HCT116 (cell line): ENCODE measurements at regions not wholly inside any gene's neighbourhood (a gene's known extent, or its start where the extent isn't known, plus 50 kb on each side); places are given as distances from the start of the nearest gene placed in this dataset.

Source experiments
- ATAC-seq: fragments of 200-7000 bp; cut with Tn5 transposase; 2 replicates; pipeline ENCODE4 v1.9.1; 2020; ENCODE audit warnings: mild to moderate bottlenecking, moderate library complexity
- BruUV-seq: library from RNA; stranded (reverse); fragments of 400-500 nt; replicated peaks from 2 replicates; lab custom pipeline; 2021; lab: Mats Ljungman, UMichigan
- CTCF ChIA-PET: fragments of 300-600 bp; sonication (Branson Sonifier 250); formaldehyde crosslinking; loops from one replicate; lab custom pipeline; 2021; ENCODE audit warnings: antibody characterized with exemption; lab: Charles Lee
- POLR2A ChIA-PET: fragments of 300-600, 350-600 bp; sonication (Branson Sonifier 250); formaldehyde crosslinking; loops from one replicate; lab custom pipeline; 2021; ENCODE audit warnings: antibody characterized with exemption; lab: Charles Lee
- RAD21 ChIA-PET, 2 experiments: fragments of 300-600 bp; sonication (Branson Sonifier 250); formaldehyde crosslinking; loops; one replicate each; lab custom pipeline; 2023; ENCODE audit warnings: low total read pairs in 2 of 2; ENCODE audit not compliant: uncharacterized antibody in 2 of 2, unreplicated experiment in 2 of 2, low non-redundant PET in 1 of 2; lab: Charles Lee
- DNase-seq: peaks from one replicate; pipeline ENCODE4 v3.0.0-alpha.2; 2010; ENCODE audit warnings: low read depth, low spot score
- H2AFZ ChIP-seq: fragments of 200-600 bp; shearing (Covaris generic), sonication (generic); 2 replicates; pipeline ENCODE4 v1.6.1; 2017; ENCODE audit warnings: low read depth, mixed run types, mixed read lengths, antibody characterized with exemption, low read length; ENCODE audit not compliant: poor library complexity, severe bottlenecking
- H3K27ac ChIP-seq: 2 replicates; pipeline ENCODE4 v1.5.1; 2012; ENCODE audit warnings: low read depth, low read length
- H3K27me3 ChIP-seq: fragments of 200-600 bp; sonication (generic); 2 replicates; pipeline ENCODE4 v1.6.1; 2016; ENCODE audit warnings: mixed run types, low read length, mixed read lengths; ENCODE audit not compliant: insufficient read depth
- H3K36me3 ChIP-seq, 2 experiments: fragments of 200-500 bp in 1 of 2; fragments of 200-600 bp in 1 of 2; sonication (Bioruptor generic) in 1 of 2; sonication (generic) in 1 of 2; 2 replicates each; pipeline versions ENCODE4 v1.5.1 to v1.6.1; 2014 to 2016; ENCODE audit warnings: low read length in 2 of 2, inconsistent platforms in 1 of 2, mixed read lengths in 1 of 2, mixed run types in 1 of 2; ENCODE audit not compliant: insufficient read depth in 2 of 2, control insufficient read depth in 1 of 2
- H3K4me1 ChIP-seq, 2 experiments: fragments of 200-600 bp in 1 of 2; sonication (generic) in 1 of 2; 2 replicates each; pipeline versions ENCODE4 v1.5.1 to v1.6.1; 2012 to 2017; ENCODE audit warnings: low read length in 2 of 2, inconsistent platforms in 1 of 2, mild to moderate bottlenecking in 1 of 2, mixed read lengths in 1 of 2, mixed run types in 1 of 2, moderate library complexity in 1 of 2; ENCODE audit not compliant: insufficient read depth in 2 of 2, control insufficient read depth in 1 of 2
- H3K4me2 ChIP-seq: fragments of 200-600 bp; sonication (generic); 2 replicates; pipeline ENCODE4 v1.6.1; 2017; ENCODE audit warnings: mixed run types, low read length, mixed read lengths
- H3K4me3 ChIP-seq, 2 experiments: fragments of 200-600 bp in 1 of 2; sonication (generic) in 1 of 2; replicated peaks in 1 of 2; 2 replicates each; pipeline ENCODE4 v1.5.1; 2011 to 2016; ENCODE audit warnings: low read length in 2 of 2, control low read depth in 1 of 2, low read depth in 1 of 2, mild to moderate bottlenecking in 1 of 2, mixed read lengths in 1 of 2, mixed run types in 1 of 2
- H3K79me2 ChIP-seq: fragments of 200-600 bp; sonication (generic); 2 replicates; pipeline ENCODE4 v1.6.1; 2017; ENCODE audit warnings: mild to moderate bottlenecking, mixed run types, low read length, moderate library complexity, mixed read lengths; ENCODE audit not compliant: insufficient read depth
- H3K9ac ChIP-seq: fragments of 200-600 bp; sonication (generic); 2 replicates; pipeline ENCODE4 v1.6.1; 2016; ENCODE audit warnings: low read length, mixed read lengths
- H3K9me2 ChIP-seq: fragments of 200-600 bp; sonication (generic), shearing (Covaris generic); 2 replicates; pipeline ENCODE4 v1.6.1; 2017; ENCODE audit warnings: mixed run types, mild to moderate bottlenecking, moderate library complexity; ENCODE audit not compliant: insufficient read depth
- H3K9me3 ChIP-seq, 2 experiments: fragments of 200-500 bp in 1 of 2; fragments of 200-600 bp in 1 of 2; sonication (Bioruptor generic) in 1 of 2; sonication (generic) in 1 of 2; 2 replicates each; pipeline ENCODE4 v1.6.1; 2014 to 2017; ENCODE audit warnings: low read length in 2 of 2, mixed read lengths in 2 of 2, inconsistent platforms in 1 of 2, low read depth in 1 of 2, mild to moderate bottlenecking in 1 of 2, mixed run types in 1 of 2, moderate library complexity in 1 of 2; ENCODE audit not compliant: control insufficient read depth in 1 of 2, insufficient read depth in 1 of 2
- H4K20me1 ChIP-seq: fragments of 200-600 bp; sonication (generic), shearing (Covaris generic); 2 replicates; pipeline ENCODE4 v1.6.1; 2017; ENCODE audit warnings: mixed run types, mild to moderate bottlenecking, moderate library complexity; ENCODE audit not compliant: insufficient read depth
- CEBPB ChIP-seq: IDR thresholded peaks from 2 replicates; pipeline ENCODE4 v1.6.1; 2012; ENCODE audit warnings: low read depth
- ELF1 ChIP-seq: IDR thresholded peaks from 2 replicates; pipeline ENCODE4 v1.6.1; 2012; ENCODE audit warnings: low read depth, borderline replicate concordance
- EZH2 ChIP-seq: fragments of 200-600 bp; sonication (generic); IDR thresholded peaks from 2 replicates; pipeline ENCODE4 v1.6.1; 2017; ENCODE audit warnings: antibody characterized with exemption, mixed run types
- EZH2phosphoT487 ChIP-seq: fragments of 200-600 bp; IDR thresholded peaks from 2 replicates; pipeline ENCODE4 v1.6.1; 2018; ENCODE audit warnings: antibody characterized with exemption, borderline replicate concordance
- FOSL1 ChIP-seq: IDR thresholded peaks from 2 replicates; pipeline ENCODE4 v1.6.1; 2012; ENCODE audit warnings: low read depth
- JUND ChIP-seq: IDR thresholded peaks from 2 replicates; pipeline ENCODE4 v1.6.1; 2012
- POLR2A ChIP-seq: IDR thresholded peaks from 2 replicates; pipeline ENCODE4 v1.7.0; 2011; ENCODE audit warnings: borderline replicate concordance; ENCODE audit not compliant: insufficient read depth, insufficient read length; ENCODE audit errors: extremely low read depth
- POLR2AphosphoS5 ChIP-seq: IDR thresholded peaks from 2 replicates; pipeline ENCODE4 v1.6.1; 2011; ENCODE audit warnings: mild to moderate bottlenecking, low read depth, low read length, moderate library complexity
- RAD21 ChIP-seq: IDR thresholded peaks from 2 replicates; pipeline ENCODE4 v1.6.1; 2012; ENCODE audit warnings: low read depth, mild to moderate bottlenecking
- SIN3A ChIP-seq: IDR thresholded peaks from 2 replicates; pipeline ENCODE4 v1.6.1; 2012; ENCODE audit warnings: low read depth
- SP1 ChIP-seq: IDR thresholded peaks from 2 replicates; pipeline ENCODE4 v1.6.1; 2012; ENCODE audit warnings: low read depth
- SRF ChIP-seq: IDR thresholded peaks from 2 replicates; pipeline ENCODE4 v1.6.1; 2012; ENCODE audit warnings: low read depth
- YY1 ChIP-seq: IDR thresholded peaks from 2 replicates; pipeline ENCODE4 v1.6.1; 2011; ENCODE audit warnings: low read length, low read depth, moderate library complexity, mild to moderate bottlenecking; ENCODE audit not compliant: insufficient replicate concordance; ENCODE audit errors: extremely low read depth
- ZBTB33 ChIP-seq: IDR thresholded peaks from 2 replicates; pipeline ENCODE4 v1.6.1; 2011; ENCODE audit warnings: mild to moderate bottlenecking, low read length, moderate library complexity; ENCODE audit not compliant: insufficient replicate concordance; ENCODE audit errors: extremely low read depth
- ZFX ChIP-seq: fragments of 450-650 bp; IDR thresholded peaks from 2 replicates; pipeline ENCODE4 v1.6.1; 2017
- ZNF274 ChIP-seq: fragments of 200-500 bp; sonication (Bioruptor generic); IDR thresholded peaks from 2 replicates; pipeline ENCODE4 v1.6.1; 2014; ENCODE audit warnings: mild to moderate bottlenecking, low read depth, low read length, inconsistent platforms
- intact Hi-C: fragments of 100-400 bp; cut with micrococcal nuclease; formaldehyde crosslinking; loops from 2 replicates; pipeline ENCODE4 v1.10.0; 2022

- Histone ChIP-seq H3K36me3 (no peaks in the 10 kb centered on the region), H3K9ac (no peak overlapping the region), H3K4me1 (no peaks in the 10 kb centered on the region), H3K27me3 (peaks cover 18% of the 10 kb centered on the region), H3K4me2 (no peak overlapping the region), H3K9me2 (no peaks in the 10 kb centered on the region), H4K20me1 (no peaks in the 10 kb centered on the region), H3K4me3 (no peak overlapping the region), H3K9me3 (no peaks in the 10 kb centered on the region), H3K79me2 (no peaks in the 10 kb centered on the region), H3K27ac (no peak overlapping the region), H2AFZ (no peak overlapping the region)
- RAD21 ChIA-PET: no interaction called here
- DNase-seq (no peak), ATAC-seq (no peak)
- BruUV-seq: no TSS peak
- POLR2A ChIA-PET: no interaction called here
- TF ChIP-seq POLR2AphosphoS5 (no peak), CEBPB (no peak), ELF1 (no peak), SIN3A (no peak), RAD21 (no peak), POLR2A (no peak), ZNF274 (no peak), SRF (no peak)
- intact Hi-C loops: no loop called here
- CTCF ChIA-PET: no interaction called here
Measured at GRCh38 chr4:81546777-81547176, 75.1 kb upstream of the RASGEF1B start.

GRCh38 chr4:81541161-81541945 is 69.6 kb upstream of the RASGEF1B start:
- POLR2A ChIA-PET: no interaction called here
- TF ChIP-seq EZH2phosphoT487: no peak
- no peak for TF ChIP-seq POLR2A
- no peak for TF ChIP-seq JUND
- TF ChIP-seq YY1: no peak
- no peak for TF ChIP-seq SP1
- TF ChIP-seq ZBTB33: no peak
- TF ChIP-seq POLR2AphosphoS5: no peak
- no peak for TF ChIP-seq FOSL1
- no peak for TF ChIP-seq EZH2
- TF ChIP-seq ZFX: no peak
- no peak for TF ChIP-seq RAD21
- TF ChIP-seq SRF: no peak
- TF ChIP-seq, all 23 proteins: peak for 0
- Histone ChIP-seq H3K36me3 (no peaks in the 10 kb centered on the region), H3K27ac (no peak overlapping the region), H4K20me1 (no peaks in the 10 kb centered on the region), H3K9me3 (no peaks in the 10 kb centered on the region), H3K4me3 (no peak overlapping the region), H3K79me2 (no peaks in the 10 kb centered on the region), H3K4me2 (no peak overlapping the region), H3K4me1 (no peaks in the 10 kb centered on the region), H2AFZ (no peak overlapping the region), H3K9ac (no peak overlapping the region), H3K27me3 (no peaks in the 10 kb centered on the region; the same call in 1 of the 2 replicates), H3K9me2 (no peaks in the 10 kb centered on the region)
- no peak for ATAC-seq
- DNase-seq: no peak
- ChIA-PET CTCF (no interaction called here), RAD21 (no interaction called here)
- intact Hi-C loops: no loop called here
- no TSS peak for BruUV-seq
